A549 (cell line): ENCODE measurements at regions not wholly inside any gene's neighbourhood (a gene's known extent, or its start where the extent isn't known, plus 50 kb on each side); places are given as distances from the start of the nearest gene placed in this dataset.

Experiments
- ATAC-seq, 2 experiments: fragments of 200-7000 bp in 1 of 2; fragments of >200 bp in 1 of 2; cut with Nextera tagmentation in 1 of 2; cut with Tn5 transposase in 1 of 2; 3 replicates each; pipeline versions ENCODE4 v1.8.0 to v1.9.1; 2018 to 2020; ENCODE audit warnings: mild to moderate bottlenecking in 1 of 2, moderate library complexity in 1 of 2
- CTCF ChIA-PET: fragments of 300-600 bp; sonication (Branson Sonifier 250); formaldehyde crosslinking; extraction: SDS; loops from one replicate; lab custom pipeline; 2021; ENCODE audit warnings: antibody characterized with exemption, inconsistent platforms; lab: Yijun Ruan, JAX
- POLR2A ChIA-PET: fragments of 350-600 bp; formaldehyde crosslinking; extraction: SDS; loops from one replicate; lab custom pipeline; 2021; ENCODE audit warnings: antibody characterized with exemption, inconsistent platforms; lab: Yijun Ruan, JAX
- DNase-seq, 2 experiments: peaks; one replicate each; pipeline versions ENCODE4 v3.0.0 to v3.0.0-alpha.2; 2011 to 2016; ENCODE audit warnings: low read depth in 1 of 2, low spot score in 1 of 2
- FAIRE-seq: peaks from 2 replicates; lab custom pipeline; 2011; peaks lifted over from hg19 to GRCh38; lab: Jason Lieb, UNC
- H3K27ac ChIP-seq, 2 experiments: fragments of >200 bp; sonication (Bioruptor Twin); formaldehyde crosslinking; 3 replicates each; pipeline ENCODE4 v1.5.1; 2016 to 2017
- H3K4me1 ChIP-seq: fragments of >200 bp; sonication (Bioruptor Twin); formaldehyde crosslinking; 3 replicates; pipeline ENCODE4 v1.6.1; 2016
- H3K4me2 ChIP-seq: fragments of >200 bp; sonication (Bioruptor Twin); formaldehyde crosslinking; 3 replicates; pipeline ENCODE4 v1.6.1; 2016
- H3K4me3 ChIP-seq: fragments of >200 bp; sonication (Bioruptor Twin); formaldehyde crosslinking; 3 replicates; pipeline ENCODE4 v1.5.1; 2016
- H3K9me3 ChIP-seq: fragments of >200 bp; sonication (Bioruptor Twin); formaldehyde crosslinking; 3 replicates; pipeline ENCODE4 v1.6.1; 2016
- BCL3 ChIP-seq: fragments of >200 bp; sonication (Bioruptor Twin); formaldehyde crosslinking; IDR thresholded peaks from 3 replicates; pipeline ENCODE4 v1.6.1; 2016
- EHF ChIP-seq: fragments of 250-450 bp; sonication (Bioruptor Pico); IDR thresholded peaks from 2 replicates; pipeline ENCODE4 v1.5.0; 2020; ENCODE audit warnings: mild to moderate bottlenecking
- EP300 ChIP-seq, 2 experiments: fragments of >200 bp; sonication (Bioruptor Twin); formaldehyde crosslinking; IDR thresholded peaks; 2 replicates in 1 of 2; 3 replicates in 1 of 2; pipeline ENCODE4 v1.6.1; 2016 to 2017
- ESRRA ChIP-seq: fragments of 150-350 bp; IDR thresholded peaks from 2 replicates; pipeline ENCODE4 v1.6.1; 2014; ENCODE audit warnings: mild to moderate bottlenecking, low read length, borderline replicate concordance
- FOSL2 ChIP-seq, 2 experiments: fragments of 450-650 bp in 1 of 2; fragments of >200 bp in 1 of 2; sonication (Bioruptor Twin) in 1 of 2; formaldehyde crosslinking; IDR thresholded peaks; 2 replicates each; pipeline versions ENCODE4 v1.5.0 to v1.6.1; 2016 to 2020; ENCODE audit warnings: mild to moderate bottlenecking in 1 of 2, moderate library complexity in 1 of 2
- HDAC2 ChIP-seq: fragments of 200-600 bp; sonication (generic); IDR thresholded peaks from 2 replicates; pipeline ENCODE4 v1.6.1; 2016
- HES2 ChIP-seq: fragments of >200 bp; sonication (Bioruptor Twin); formaldehyde crosslinking; IDR thresholded peaks from 2 replicates; pipeline ENCODE4 v1.6.1; 2016
- HEYL ChIP-seq: fragments of 250-450 bp; sonication (Bioruptor Pico); IDR thresholded peaks from 2 replicates; pipeline ENCODE4 v1.8.0; 2021; ENCODE audit warnings: mild to moderate bottlenecking, moderate library complexity
- HOXB5 ChIP-seq: fragments of 250-450 bp; sonication (Bioruptor Pico); IDR thresholded peaks from 2 replicates; pipeline ENCODE4 v1.5.0; 2020; ENCODE audit warnings: mild to moderate bottlenecking, moderate library complexity
- JUN ChIP-seq, 2 experiments: fragments of >200 bp; sonication (Bioruptor Twin); formaldehyde crosslinking; IDR thresholded peaks; 2 replicates in 1 of 2; 3 replicates in 1 of 2; pipeline ENCODE4 v1.6.1; 2016 to 2017
- JUNB ChIP-seq: fragments of >200 bp; sonication (Bioruptor Twin); formaldehyde crosslinking; IDR thresholded peaks from 2 replicates; pipeline ENCODE4 v1.6.1; 2016
- KDM1A ChIP-seq: fragments of 200-600 bp; sonication (generic); IDR thresholded peaks from 2 replicates; pipeline ENCODE4 v1.6.1; 2016; ENCODE audit warnings: low read depth, mild to moderate bottlenecking
- KDM5A ChIP-seq: fragments of 200-600 bp; sonication (generic); IDR thresholded peaks from 2 replicates; pipeline ENCODE4 v1.6.1; 2016; ENCODE audit warnings: antibody characterized with exemption, mild to moderate bottlenecking
- MAX ChIP-seq: IDR thresholded peaks from 2 replicates; pipeline ENCODE4 v1.6.1; 2012
- MYC ChIP-seq: IDR thresholded peaks from 2 replicates; pipeline ENCODE4 v1.6.1; 2012; ENCODE audit warnings: mild to moderate bottlenecking, inconsistent platforms, low read length, improper control_type of control experiment, borderline replicate concordance
- NPAS2 ChIP-seq: fragments of 250-450 bp; sonication (Bioruptor Pico); IDR thresholded peaks from 2 replicates; pipeline ENCODE4 v1.8.0; 2022; ENCODE audit warnings: mild to moderate bottlenecking, moderate library complexity, borderline replicate concordance
- PBX3 ChIP-seq: IDR thresholded peaks from 2 replicates; pipeline ENCODE4 v1.6.1; 2012
- RAD21 ChIP-seq, 2 experiments: fragments of >200 bp in 1 of 2; sonication (Bioruptor Twin) in 1 of 2; formaldehyde crosslinking in 1 of 2; IDR thresholded peaks in 1 of 2; conservative IDR thresholded peaks in 1 of 2; 2 replicates in 1 of 2; 3 replicates in 1 of 2; pipeline ENCODE4 v1.6.1; 2012 to 2018; ENCODE audit warnings: inconsistent platforms in 1 of 2
- RARB ChIP-seq: fragments of 250-450 bp; sonication (Bioruptor Pico); IDR thresholded peaks from 2 replicates; pipeline ENCODE4 v1.8.0; 2021; ENCODE audit warnings: mild to moderate bottlenecking, moderate library complexity
- SMC3 ChIP-seq: fragments of >200 bp; sonication (Bioruptor Twin); formaldehyde crosslinking; IDR thresholded peaks from 3 replicates; pipeline ENCODE4 v1.6.1; 2018; ENCODE audit warnings: inconsistent platforms
- ZNF302 ChIP-seq: fragments of 250-450 bp; sonication (Bioruptor Pico); IDR thresholded peaks from 2 replicates; pipeline ENCODE4 v1.9.0; 2021; ENCODE audit warnings: inconsistent platforms, mild to moderate bottlenecking, moderate library complexity
- ZSCAN20 ChIP-seq: fragments of 250-450 bp; sonication (Bioruptor Pico); IDR thresholded peaks from 2 replicates; pipeline ENCODE4 v1.8.0; 2022; ENCODE audit warnings: mild to moderate bottlenecking, moderate library complexity
- WGBS: methylation state at CpG from one replicate; pipeline ENCODE4 v1.1.6; 2017; ENCODE audit errors: missing lambda C conversion rate; 5-methylcytosine and 5-hydroxymethylcytosine counted together

GRCh38 chrX:137428221-137428661 is 137.7 kb upstream of the ZIC3 start:
- peak overlapping the region; percentile 52 for H3K4me3 ChIP-seq

DNA sequence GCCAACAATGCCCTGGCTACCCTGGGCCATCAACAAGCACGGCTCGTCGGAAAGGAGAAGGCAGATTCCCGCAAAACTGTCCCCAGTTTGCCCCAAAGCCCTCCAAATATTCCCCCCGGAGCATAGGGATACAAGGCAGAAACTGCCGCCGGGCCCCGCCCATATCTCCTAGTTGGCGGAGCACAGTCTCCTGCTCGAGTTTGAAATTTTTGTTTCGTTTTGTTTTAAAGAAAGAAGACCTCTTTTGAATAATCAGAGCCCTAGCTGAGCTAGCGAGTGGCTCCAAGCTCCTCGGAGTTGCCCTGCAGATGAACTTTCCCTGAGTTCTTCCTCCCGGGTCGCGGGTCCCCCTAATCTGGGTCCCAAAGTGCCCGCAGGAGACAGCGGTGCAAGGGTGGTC is 138.1 kb upstream of the ZIC3 start:
- peak in 1 of 2 experiments; percentile 2 for DNase-seq
- Histone ChIP-seq H3K4me2 (peak overlapping the region; percentile 93), H3K4me1 (no peaks in the 10 kb centered on the region), H3K9me3 (no peaks in the 10 kb centered on the region), H3K4me3 (peak overlapping the region; percentile 52), H3K27ac (0 out of 6 replicates have a peak overlapping the region, but pooled peaks of 1 of the 2 experiments have one; percentile 28)
- POLR2A ChIA-PET = no interaction called here
- CTCF ChIA-PET = no interaction called here
- peak; percentile 41 to 73; a peak in 4 of 6 replicates for ATAC-seq
- TF ChIP-seq JUNB = no peak
- no peak for TF ChIP-seq HDAC2
- no peak for TF ChIP-seq HEYL (CRISPR knock-in tag)
- TF ChIP-seq KDM5A = no peak
- no peak for TF ChIP-seq FOSL2 (IDR thresholded peaks at IDR 0.05)
- no peak for TF ChIP-seq FOSL2 (CRISPR knock-in tag; IDR thresholded peaks at IDR 0.05)
- no peak for TF ChIP-seq ZSCAN20 (CRISPR knock-in tag)
- under 1% methylated on average over 14 of the region's 18 CpGs for WGBS
- FAIRE-seq = no peak

More at GRCh38 chrX:137428221-137428661, 137.7 kb upstream of the ZIC3 start:
- Histone ChIP-seq H3K4me2 (peak overlapping the region; percentile 93), H3K9me3 (no peaks in the 10 kb centered on the region), H3K27ac (0 out of 6 replicates have a peak overlapping the region, but pooled peaks of 1 of the 2 experiments have one; percentile 28), H3K4me1 (no peaks in the 10 kb centered on the region)
- FAIRE-seq (no peak), ATAC-seq (peak; percentile 51 to 75; a peak in 4 of 6 replicates), DNase-seq (peak in 1 of 2 experiments; percentile 19)
- CTCF ChIA-PET = no interaction called here
- TF ChIP-seq MAX (no peak), HES2 (no peak), PBX3 (no peak), NPAS2 (CRISPR knock-in tag) (no peak)
- 5% methylated on average over 8 of the region's 30 CpGs for WGBS
- POLR2A ChIA-PET = no interaction called here

DNA sequence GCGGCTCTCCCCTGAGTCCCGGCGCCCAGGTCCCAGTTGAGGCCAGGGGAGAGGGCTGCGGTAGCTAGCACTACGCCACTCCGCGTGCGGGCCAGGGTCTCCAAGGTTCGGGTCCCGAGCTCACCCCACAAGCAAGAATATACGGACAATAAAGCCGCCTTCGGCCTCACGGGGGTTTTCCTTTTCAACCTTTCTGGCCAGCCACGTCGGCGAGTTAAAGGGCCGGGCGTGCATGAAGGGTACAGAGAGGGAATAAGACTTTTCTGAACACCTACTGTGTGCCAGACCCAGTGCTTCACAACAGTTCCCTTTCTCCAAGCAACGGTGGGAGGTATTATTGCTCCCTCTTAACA is 138.5 kb upstream of the ZIC3 start:
- CTCF ChIA-PET = no interaction called here
- Histone ChIP-seq H3K4me1 (no peaks in the 10 kb centered on the region), H3K4me3 (peak overlapping the region; percentile 52), H3K4me2 (peak overlapping the region; percentile 93)
- DNase-seq = no peak
- TF ChIP-seq HDAC2 (no peak), RARB (CRISPR knock-in tag) (no peak), ESRRA (no peak), JUNB (no peak), EP300 (IDR thresholded peaks at IDR 0.05) (no peak)
- TF ChIP-seq, all 56 proteins: peak for 0
- POLR2A ChIA-PET = no interaction called here
- 20% methylated on average over 6 of the region's 20 CpGs for WGBS
- FAIRE-seq = no peak
- H3K27ac ChIP-seq = no peak overlapping the region
- H3K9me3 ChIP-seq = no peaks in the 10 kb centered on the region
- 0 out of 6 replicates have a peak, but pooled peaks of 1 of the 2 experiments have one; percentile 22 for ATAC-seq

DNA sequence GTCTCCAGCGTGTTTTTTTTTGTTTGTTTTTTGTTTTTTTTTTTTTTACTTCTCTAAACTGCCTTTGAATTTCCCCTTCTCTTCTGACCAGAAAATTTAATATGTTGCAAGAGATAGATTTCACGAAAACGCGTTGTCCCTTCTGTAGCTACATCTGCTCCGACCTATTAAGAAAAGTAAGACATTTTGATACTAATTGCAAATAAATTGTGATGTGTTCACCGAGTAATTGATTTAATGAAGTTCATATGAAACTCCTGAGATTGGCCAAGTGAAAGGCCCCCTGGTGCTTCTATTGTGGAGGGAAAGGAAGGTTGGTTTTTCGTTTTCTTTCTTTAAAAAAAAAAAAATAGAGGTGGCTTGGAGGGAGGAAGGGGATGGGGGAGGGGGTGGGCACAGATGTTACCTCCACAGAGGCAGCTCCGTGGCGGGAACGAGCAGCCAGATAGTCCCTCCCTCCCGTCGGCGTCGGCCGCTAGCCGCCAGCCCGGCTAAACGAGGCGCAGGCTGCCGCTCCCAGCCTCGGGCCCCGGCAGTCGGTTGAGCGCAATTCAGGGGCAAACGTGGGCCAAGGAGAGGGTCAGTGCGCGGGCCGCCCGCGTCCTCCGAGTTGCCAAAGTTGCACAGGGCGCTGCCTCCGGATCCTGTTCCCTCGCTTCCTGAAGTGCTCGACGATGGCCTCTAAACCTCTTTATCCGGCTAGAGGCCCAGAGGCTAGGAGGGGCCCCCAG is 139.1 kb upstream of the ZIC3 start:
- Histone ChIP-seq H3K4me2 (peak overlapping the region; percentile 93; the same call in 1 of the 3 replicates), H3K4me1 (no peaks in the 10 kb centered on the region), H3K4me3 (no peak overlapping the region), H3K27ac (no peak overlapping the region), H3K9me3 (no peaks in the 10 kb centered on the region)
- ChIA-PET POLR2A (no interaction called here), CTCF (no interaction called here)
- FAIRE-seq = no peak
- no peak for ATAC-seq
- no peak for DNase-seq
- WGBS = 79% methylated on average over 36 of the region's 37 CpGs
- TF ChIP-seq JUN (IDR thresholded peaks at IDR 0.05) = no peak
- no peak for TF ChIP-seq EP300 (IDR thresholded peaks at IDR 0.05)
- TF ChIP-seq MAX = no peak
- TF ChIP-seq JUNB = no peak
- TF ChIP-seq MYC = no peak
- no peak for TF ChIP-seq KDM1A
- no peak for TF ChIP-seq BCL3
- no peak for TF ChIP-seq SMC3
- no peak for TF ChIP-seq ZNF302 (CRISPR knock-in tag)
- TF ChIP-seq HOXB5 = no peak
- no peak for TF ChIP-seq EHF (CRISPR knock-in tag)
- TF ChIP-seq RAD21 (conservative IDR thresholded peaks at IDR 0.05 in 1 of 2, IDR thresholded peaks at IDR 0.05 in 1 of 2) = no peak
